Activated CD4-positive, alpha-beta T cell treated with anti-CD3 and anti-CD28 coated beads, Interleukin-2, amount 10 ng/mL, durations not matched to agents 7 days and 5 days (primary cell): ENCODE measurements at regions not wholly inside any gene's neighbourhood (a gene's known extent, or its start where the extent isn't known, plus 50 kb on each side); places are given as distances from the start of the nearest gene placed in this dataset.

ENCODE experiments used
- CTCF ChIA-PET: fragments of 350-600 bp; sonication (Branson Sonifier 250); formaldehyde crosslinking; loops from one replicate; lab custom pipeline; 2021; ENCODE audit warnings: antibody characterized with exemption; lab: Charles Lee
- POLR2A ChIA-PET: fragments of 350-600 bp; sonication (Branson Sonifier 250); formaldehyde crosslinking; loops from one replicate; lab custom pipeline; 2021; ENCODE audit warnings: antibody characterized with exemption; lab: Charles Lee
- DNase-seq: peaks from one replicate; pipeline ENCODE4 v3.0.0-alpha.2; 2020
- H3K27ac Mint-ChIP-seq: one replicate; pipeline ENCODE4 v1.8.0; 2021; ENCODE audit warnings: mild to moderate bottlenecking, moderate library complexity, mixed read lengths
- H3K27me3 Mint-ChIP-seq: one replicate; pipeline ENCODE4 v1.8.0; 2021; ENCODE audit warnings: mixed read lengths
- H3K36me3 Mint-ChIP-seq: one replicate; pipeline ENCODE4 v1.8.0; 2021; ENCODE audit warnings: low read depth, mixed read lengths
- H3K4me1 Mint-ChIP-seq: one replicate; pipeline ENCODE4 v1.8.0; 2021; ENCODE audit warnings: mixed read lengths
- H3K4me3 Mint-ChIP-seq: one replicate; pipeline ENCODE4 v1.8.0; 2021; ENCODE audit warnings: mild to moderate bottlenecking, moderate library complexity, mixed read lengths
- H3K9me3 Mint-ChIP-seq: one replicate; pipeline ENCODE4 v1.8.0; 2021; ENCODE audit warnings: mixed read lengths

DNA sequence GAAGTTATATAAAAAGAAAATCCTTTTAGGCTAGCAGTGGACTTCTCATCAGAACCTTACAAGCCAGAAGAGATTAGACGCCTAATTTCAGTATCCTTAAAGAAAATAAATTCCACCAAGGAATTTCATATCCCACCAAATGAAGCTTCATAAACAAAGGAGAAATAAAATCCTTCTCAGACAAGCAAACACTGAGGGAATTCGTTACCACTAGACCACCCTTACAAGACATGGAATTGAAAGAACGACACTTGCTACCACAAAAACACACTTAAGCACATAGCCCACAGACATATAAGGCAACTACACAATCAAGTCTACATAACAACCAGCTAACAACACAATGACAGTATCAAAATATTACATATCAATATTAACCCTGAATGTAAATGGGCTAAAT is 299.2 kb downstream of the TOX3 start:
- CTCF ChIA-PET: no interaction called here
- H3K9me3 Mint-ChIP-seq: peaks cover 2% of the 10 kb centered on the region

DNA sequence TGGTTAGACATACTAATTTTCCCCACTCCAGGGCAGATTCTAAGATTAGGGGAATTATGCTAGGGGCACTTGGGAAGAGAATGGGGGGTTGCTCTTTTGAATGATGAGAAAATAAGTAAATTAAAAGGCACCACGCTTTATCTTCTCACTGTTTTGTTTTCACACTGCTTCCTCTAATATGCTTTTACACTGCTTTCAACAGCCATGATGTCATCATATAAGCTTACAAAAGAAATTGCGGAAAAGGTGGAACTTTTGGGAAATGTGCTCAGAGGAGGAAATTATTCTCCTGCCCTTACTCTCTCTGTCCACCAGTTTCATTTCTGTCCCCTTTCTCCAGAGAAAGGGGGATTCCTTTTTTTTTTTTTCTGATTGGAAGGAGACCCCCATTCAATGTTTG is 308.2 kb downstream of the TOX3 start:
- Mint-ChIP-seq H3K9me3 (peaks cover 1% of the 10 kb centered on the region), H3K27ac (no peak overlapping the region), H3K4me1 (no peaks in the 10 kb centered on the region), H3K27me3 (no peaks in the 10 kb centered on the region), H3K4me3 (no peak overlapping the region), H3K36me3 (no peaks in the 10 kb centered on the region)
- no peak for DNase-seq
- ChIA-PET CTCF (no interaction called here), POLR2A (no interaction called here)

More for the DNA sequence above, 299.2 kb downstream of the TOX3 start:
- no peak overlapping the region for H3K4me3 Mint-ChIP-seq
- H3K27me3 Mint-ChIP-seq: no peaks in the 10 kb centered on the region
- no peak overlapping the region for H3K27ac Mint-ChIP-seq
- DNase-seq: no peak
- POLR2A ChIA-PET: no interaction called here
- no peaks in the 10 kb centered on the region for H3K36me3 Mint-ChIP-seq
- no peaks in the 10 kb centered on the region for H3K4me1 Mint-ChIP-seq

DNA sequence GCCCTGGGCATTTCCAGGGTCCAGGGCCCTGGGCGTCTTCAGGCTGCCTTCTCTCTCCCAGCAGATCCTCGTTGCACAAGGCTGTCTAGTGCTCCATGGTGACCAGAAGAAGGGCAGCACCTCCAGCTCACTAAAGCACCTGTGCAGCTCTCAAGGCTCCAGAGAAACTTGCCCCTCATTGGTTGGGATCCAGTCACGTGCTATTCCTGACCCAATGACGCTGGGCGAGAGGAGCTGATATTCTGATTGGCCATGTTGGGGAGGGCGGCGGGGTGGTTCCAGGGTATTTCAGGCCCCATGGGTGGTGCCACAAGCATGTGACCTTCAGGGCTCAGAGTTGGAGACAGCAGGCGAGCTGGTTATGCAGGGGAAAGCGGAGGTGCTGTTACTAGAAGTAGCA is 309.1 kb downstream of the TOX3 start:
- no peaks in the 10 kb centered on the region for H3K4me1 Mint-ChIP-seq
- no peak overlapping the region for H3K27ac Mint-ChIP-seq
- H3K9me3 Mint-ChIP-seq: no peaks in the 10 kb centered on the region
- ChIA-PET POLR2A (no interaction called here), CTCF (no interaction called here)
- DNase-seq: no peak
- H3K36me3 Mint-ChIP-seq: no peaks in the 10 kb centered on the region
- no peaks in the 10 kb centered on the region for H3K27me3 Mint-ChIP-seq
- H3K4me3 Mint-ChIP-seq: no peak overlapping the region

DNA sequence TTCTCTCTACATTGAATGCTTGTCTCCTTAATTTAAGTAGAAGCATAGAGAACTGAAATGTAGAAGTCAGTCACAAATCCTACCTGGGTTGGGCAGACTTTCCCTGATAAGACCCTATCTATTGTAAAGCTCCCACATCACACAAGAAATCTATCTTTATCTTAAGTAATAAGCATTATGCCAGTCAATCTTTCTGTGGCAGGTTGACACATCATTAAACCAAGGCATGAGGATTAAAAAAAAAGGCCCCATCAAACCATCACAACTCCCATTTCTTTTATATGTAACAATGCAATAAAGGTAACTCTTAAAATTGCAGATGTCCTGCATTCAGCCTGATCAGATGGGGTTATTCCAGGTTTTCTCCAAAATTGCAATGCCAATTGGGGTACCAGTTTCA is 311.8 kb downstream of the TOX3 start:
- Mint-ChIP-seq H3K27me3 (no peaks in the 10 kb centered on the region), H3K4me1 (no peaks in the 10 kb centered on the region), H3K9me3 (no peaks in the 10 kb centered on the region), H3K27ac (no peak overlapping the region), H3K4me3 (no peak overlapping the region), H3K36me3 (no peaks in the 10 kb centered on the region)
- ChIA-PET CTCF (interaction anchor here (1.0 kb wide), 1 partner anchor 10 kb away, joined by 3 read pairs; no protein-coding TSS in a partner anchor), POLR2A (no interaction called here)
- DNase-seq: no peak

DNA sequence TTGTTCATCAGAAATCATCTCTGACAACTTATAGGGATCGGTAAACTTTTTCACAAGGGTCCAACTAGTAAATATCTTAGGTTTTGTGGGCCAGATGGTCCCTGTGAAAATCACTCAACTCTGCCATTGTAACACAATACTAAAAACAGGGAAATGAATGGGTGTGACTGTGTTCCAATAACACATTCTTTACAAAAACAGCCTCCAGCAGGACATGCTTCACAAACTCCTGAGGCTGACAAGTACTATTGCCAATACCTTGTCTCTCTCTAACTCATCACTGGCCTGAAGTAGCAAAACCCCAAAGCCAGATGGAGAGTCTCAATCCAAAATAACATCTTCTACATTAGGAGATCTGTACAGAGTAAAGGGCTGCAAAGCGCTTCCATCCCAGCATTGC is 312.3 kb downstream of the TOX3 start:
- Mint-ChIP-seq H3K27ac (no peak overlapping the region), H3K4me1 (no peaks in the 10 kb centered on the region), H3K27me3 (no peaks in the 10 kb centered on the region), H3K36me3 (no peaks in the 10 kb centered on the region), H3K9me3 (no peaks in the 10 kb centered on the region), H3K4me3 (no peak overlapping the region)
- POLR2A ChIA-PET: no interaction called here
- CTCF ChIA-PET: no interaction called here
- DNase-seq: no peak

DNA sequence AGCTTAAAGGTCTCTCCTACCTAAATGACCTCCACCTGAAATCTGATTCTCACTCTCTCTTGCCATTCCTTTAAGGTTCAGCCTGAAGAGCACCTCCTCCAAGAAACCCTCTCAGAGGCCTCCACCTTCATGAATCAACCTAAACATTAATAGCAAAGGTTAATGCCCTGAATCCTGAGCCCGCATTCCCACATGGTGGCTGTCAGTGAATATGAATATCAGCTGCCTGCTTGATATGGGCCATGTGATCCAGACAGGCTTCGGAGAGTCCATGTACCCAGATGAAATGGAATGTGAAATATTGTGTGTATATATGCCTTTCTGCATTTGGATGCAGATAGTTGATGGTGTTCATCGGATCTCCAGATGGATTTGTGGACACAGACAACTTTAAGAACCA is 317.5 kb downstream of the TOX3 start:
- Mint-ChIP-seq H3K4me3 (no peak overlapping the region), H3K27ac (no peak overlapping the region), H3K27me3 (no peaks in the 10 kb centered on the region), H3K9me3 (no peaks in the 10 kb centered on the region), H3K4me1 (no peaks in the 10 kb centered on the region), H3K36me3 (no peaks in the 10 kb centered on the region)
- no peak for DNase-seq
- ChIA-PET POLR2A (no interaction called here), CTCF (no interaction called here)

DNA sequence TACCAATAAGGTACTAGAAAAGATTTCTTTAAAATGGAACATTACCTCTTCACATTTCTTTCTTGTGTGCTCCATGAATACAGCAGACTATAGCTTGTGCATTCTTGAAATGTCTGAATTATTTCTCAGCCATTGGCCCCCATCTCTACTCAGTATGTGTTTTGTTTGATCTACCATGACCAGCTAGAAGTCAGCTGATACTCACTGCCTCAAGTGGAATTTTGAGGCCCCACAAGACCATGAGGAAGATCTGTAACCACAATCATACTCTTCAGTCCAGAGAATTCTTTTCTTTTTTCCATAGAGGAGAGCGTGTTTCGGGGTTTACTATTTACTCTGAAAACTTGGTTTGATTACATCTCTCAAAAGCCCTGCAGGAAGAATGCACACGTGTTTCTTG is 319.1 kb downstream of the TOX3 start:
- no peaks in the 10 kb centered on the region for H3K4me1 Mint-ChIP-seq
- no peaks in the 10 kb centered on the region for H3K9me3 Mint-ChIP-seq
- no peak for DNase-seq
- no peak overlapping the region for H3K4me3 Mint-ChIP-seq
- no peaks in the 10 kb centered on the region for H3K36me3 Mint-ChIP-seq
- CTCF ChIA-PET: no interaction called here
- H3K27ac Mint-ChIP-seq: no peak overlapping the region
- POLR2A ChIA-PET: no interaction called here
- H3K27me3 Mint-ChIP-seq: no peaks in the 10 kb centered on the region

DNA sequence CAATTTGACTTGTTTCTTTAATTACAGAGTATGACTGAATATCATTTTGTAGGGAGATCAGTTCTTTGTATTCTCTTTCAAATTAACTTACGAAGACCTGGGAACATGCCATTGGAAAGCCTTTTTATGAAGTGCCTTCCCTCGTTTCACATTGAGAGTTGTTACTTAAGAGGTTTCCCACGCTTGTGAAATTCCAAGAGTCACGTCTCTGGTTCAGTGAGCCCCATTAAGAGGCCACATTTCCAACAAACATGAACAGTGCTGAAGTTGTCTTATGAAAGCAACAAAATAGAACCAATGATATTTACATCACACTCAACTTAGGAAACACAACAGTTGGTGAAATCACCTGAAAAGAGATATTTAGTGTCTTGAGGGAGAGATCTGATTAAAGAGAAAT is 334.1 kb downstream of the TOX3 start:
- Mint-ChIP-seq H3K4me3 (no peak overlapping the region), H3K9me3 (no peaks in the 10 kb centered on the region), H3K36me3 (no peaks in the 10 kb centered on the region), H3K4me1 (no peaks in the 10 kb centered on the region), H3K27ac (no peak overlapping the region), H3K27me3 (no peaks in the 10 kb centered on the region)
- DNase-seq: no peak
- ChIA-PET CTCF (no interaction called here), POLR2A (no interaction called here)

DNA sequence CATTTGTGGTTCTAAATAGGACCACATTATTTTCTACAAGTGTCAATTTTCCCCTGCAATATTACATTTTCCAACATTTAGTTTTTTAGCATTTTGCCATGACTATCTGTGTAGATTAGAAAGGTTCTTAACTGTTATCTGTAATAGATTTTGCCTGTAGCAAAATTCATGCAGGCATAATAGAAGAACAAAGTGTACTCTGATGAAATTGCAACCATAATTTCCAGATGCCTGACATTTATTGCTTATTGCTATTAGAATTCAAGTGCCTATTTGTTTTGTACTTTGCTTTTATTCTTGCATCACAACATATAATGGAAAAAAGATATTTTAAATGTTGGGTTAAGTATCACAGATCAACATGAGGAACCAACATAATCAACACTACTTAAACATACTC is 337.7 kb downstream of the TOX3 start:
- no peaks in the 10 kb centered on the region for H3K36me3 Mint-ChIP-seq
- H3K4me1 Mint-ChIP-seq: no peaks in the 10 kb centered on the region
- no peaks in the 10 kb centered on the region for H3K9me3 Mint-ChIP-seq
- no peak overlapping the region for H3K4me3 Mint-ChIP-seq
- H3K27ac Mint-ChIP-seq: no peak overlapping the region
- CTCF ChIA-PET: no interaction called here
- no peak for DNase-seq
- POLR2A ChIA-PET: no interaction called here
- H3K27me3 Mint-ChIP-seq: no peaks in the 10 kb centered on the region

DNA sequence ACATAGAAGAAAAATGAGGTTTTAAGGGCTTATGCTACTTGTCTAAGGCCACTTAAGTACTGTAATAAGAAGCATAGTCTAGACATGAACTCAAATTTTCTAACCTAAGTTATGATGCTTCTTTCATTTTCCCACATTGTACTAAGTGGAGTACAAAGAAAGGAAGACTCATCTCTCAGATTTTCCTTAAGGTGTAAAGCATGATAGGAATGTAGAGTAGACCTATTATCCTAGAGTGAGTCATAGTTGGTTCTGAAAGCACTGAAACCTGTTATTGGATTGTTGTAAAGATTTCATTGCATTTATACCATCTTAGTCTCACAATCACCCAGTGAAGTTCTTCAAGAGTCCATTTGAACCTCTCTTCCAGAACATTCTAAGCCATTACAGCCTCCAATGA is 343.8 kb downstream of the TOX3 start:
- ChIA-PET POLR2A (no interaction called here), CTCF (no interaction called here)
- Mint-ChIP-seq H3K4me3 (no peak overlapping the region), H3K4me1 (no peaks in the 10 kb centered on the region), H3K27ac (no peak overlapping the region), H3K27me3 (no peaks in the 10 kb centered on the region), H3K9me3 (no peaks in the 10 kb centered on the region), H3K36me3 (no peaks in the 10 kb centered on the region)
- no peak for DNase-seq

DNA sequence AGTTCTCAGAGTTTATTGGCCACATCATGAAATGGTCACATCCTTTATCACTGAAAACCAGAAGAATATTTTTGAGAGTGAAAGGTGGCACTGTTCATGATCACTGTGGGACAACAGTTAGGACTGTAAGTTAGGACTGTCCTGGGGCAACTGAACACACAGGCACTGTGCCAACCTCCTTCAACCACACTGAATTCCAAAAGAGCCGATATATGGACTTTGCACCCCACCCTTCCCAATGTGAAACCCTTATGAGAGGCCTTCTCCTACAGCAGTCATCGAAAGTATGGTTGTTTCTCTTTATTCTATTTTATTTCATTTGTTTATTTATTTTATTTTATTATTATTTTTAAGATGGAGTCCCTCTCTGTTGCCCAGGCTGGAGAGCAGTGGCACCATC is 353.5 kb downstream of the TOX3 start:
- Mint-ChIP-seq H3K4me3 (no peak overlapping the region), H3K27me3 (no peaks in the 10 kb centered on the region), H3K36me3 (no peaks in the 10 kb centered on the region), H3K9me3 (no peaks in the 10 kb centered on the region), H3K27ac (no peak overlapping the region), H3K4me1 (no peaks in the 10 kb centered on the region)
- POLR2A ChIA-PET: no interaction called here
- no peak for DNase-seq
- CTCF ChIA-PET: no interaction called here

DNA sequence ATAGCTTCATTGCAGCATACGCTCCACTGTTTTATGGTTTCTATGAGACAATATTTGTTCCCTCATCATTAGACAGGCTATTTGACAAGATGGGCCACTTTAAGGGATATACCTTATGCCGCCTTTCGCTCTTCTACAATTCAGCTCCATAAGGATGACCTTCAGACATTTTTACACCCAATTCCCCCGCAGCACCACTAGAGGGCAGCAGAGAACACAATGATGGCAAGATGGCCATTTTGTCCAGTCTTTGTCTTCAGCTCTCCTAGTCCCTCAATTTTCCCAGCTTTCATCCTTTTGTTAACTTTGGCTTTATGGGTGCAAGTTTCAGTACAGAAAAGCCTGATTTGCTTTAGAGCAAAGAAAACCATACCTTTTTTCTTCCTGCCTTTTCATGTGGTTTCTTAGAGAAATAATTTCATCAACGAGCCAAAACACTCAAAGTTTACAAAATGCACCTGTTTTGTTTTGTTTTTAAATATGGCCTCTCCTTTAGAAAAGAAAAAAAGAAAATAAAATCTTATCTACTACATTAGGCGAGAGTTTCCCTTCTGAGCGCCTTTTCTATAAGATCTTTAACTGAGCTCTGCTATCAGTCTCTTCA is 355.3 kb downstream of the TOX3 start:
- DNase-seq: peak; percentile 59
- Mint-ChIP-seq H3K27me3 (no peaks in the 10 kb centered on the region), H3K9me3 (no peaks in the 10 kb centered on the region), H3K36me3 (no peaks in the 10 kb centered on the region), H3K27ac (no peak overlapping the region), H3K4me3 (no peak overlapping the region), H3K4me1 (no peaks in the 10 kb centered on the region)
- ChIA-PET CTCF (interaction anchor here (1.0 kb wide), 1 partner anchor 60 kb away, joined by 5 read pairs; no protein-coding TSS in a partner anchor), POLR2A (no interaction called here)

DNA sequence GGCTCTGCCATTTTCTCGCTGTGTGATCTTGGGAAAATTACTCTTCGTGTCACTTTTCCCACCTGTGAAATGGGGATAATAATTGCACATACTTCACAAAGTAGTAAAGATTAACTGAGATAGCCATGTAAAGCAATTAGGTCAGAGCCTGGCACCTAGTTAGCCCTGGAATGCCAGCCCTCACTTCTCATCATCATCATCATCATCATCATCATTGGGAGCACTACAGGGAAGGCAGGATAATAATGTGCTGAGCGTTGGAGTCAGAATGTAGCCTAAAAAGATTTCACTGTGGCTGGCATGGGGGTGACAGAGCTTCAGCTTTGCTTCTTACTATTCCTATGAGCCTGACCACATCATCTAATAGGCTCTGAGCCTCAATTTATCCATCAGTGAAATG is 362.6 kb downstream of the TOX3 start:
- Mint-ChIP-seq H3K9me3 (peaks cover 4% of the 10 kb centered on the region), H3K4me1 (no peaks in the 10 kb centered on the region), H3K36me3 (no peaks in the 10 kb centered on the region), H3K27ac (no peak overlapping the region), H3K27me3 (no peaks in the 10 kb centered on the region), H3K4me3 (no peak overlapping the region)
- DNase-seq: no peak
- POLR2A ChIA-PET: no interaction called here
- CTCF ChIA-PET: no interaction called here

DNA sequence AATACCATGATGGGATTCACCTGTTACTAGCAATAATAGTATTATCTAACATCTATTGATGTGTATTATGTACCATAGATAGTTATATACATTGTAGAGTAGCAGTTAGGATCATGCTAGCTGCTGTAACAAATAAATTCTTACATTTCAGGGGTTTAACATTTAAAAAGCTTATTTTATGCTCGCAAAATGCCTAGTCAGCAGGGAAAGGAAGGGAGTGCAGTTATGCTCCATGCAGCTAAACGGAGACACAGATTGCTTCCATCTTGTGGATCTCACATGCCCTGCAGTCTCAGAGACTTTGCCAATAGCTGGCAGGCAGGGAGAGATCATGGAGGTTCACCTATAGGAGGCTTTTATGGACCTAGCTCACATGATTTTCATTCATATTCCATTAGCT is 364.1 kb downstream of the TOX3 start:
- Mint-ChIP-seq H3K4me3 (no peak overlapping the region), H3K36me3 (no peaks in the 10 kb centered on the region), H3K4me1 (no peaks in the 10 kb centered on the region), H3K27ac (no peak overlapping the region), H3K27me3 (no peaks in the 10 kb centered on the region), H3K9me3 (peaks cover 4% of the 10 kb centered on the region)
- no peak for DNase-seq
- CTCF ChIA-PET: interaction anchor here (0.9 kb wide), 1 partner anchor 17 kb away, joined by 3 read pairs; no protein-coding TSS in a partner anchor
- POLR2A ChIA-PET: no interaction called here
